CD8-positive, alpha-beta memory T cell (primary cell): ENCODE measurements at regions not wholly inside any gene's neighbourhood (a gene's known extent, or its start where the extent isn't known, plus 50 kb on each side); places are given as distances from the start of the nearest gene placed in this dataset.
"Not testable (repeated sequence)": the region's sequence is repeated elsewhere in the genome, so short reads cannot be mapped to it uniquely, and the experiment has no call there.

ENCODE experiments used
- CTCF ChIA-PET: fragments of 350-600 bp; sonication (Branson Sonifier 250); formaldehyde crosslinking; loops from one replicate; lab custom pipeline; 2021; ENCODE audit warnings: antibody characterized with exemption; lab: Charles Lee
- POLR2A ChIA-PET: fragments of 350-600 bp; sonication (Branson Sonifier 250); formaldehyde crosslinking; loops from one replicate; lab custom pipeline; 2021; ENCODE audit warnings: antibody characterized with exemption; lab: Charles Lee
- DNase-seq, 5 donors: peaks; one replicate each; pipeline versions ENCODE4 v3.0.0 to v3.0.0-alpha.2; 2020 to 2022; ENCODE audit warnings: mixed read lengths in 1 of 5
- H3K27ac ChIP-seq: one replicate; pipeline ENCODE4 v1.7.0; 2013; ENCODE audit warnings: low read depth, mild to moderate bottlenecking, low read length, moderate library complexity
- H3K27me3 ChIP-seq: 2 replicates; pipeline ENCODE4 v1.7.0; 2013; ENCODE audit warnings: low read length, mild to moderate bottlenecking; ENCODE audit not compliant: insufficient read depth, poor library complexity, severe bottlenecking
- H3K36me3 ChIP-seq: 2 replicates; pipeline ENCODE4 v1.7.0; 2013; ENCODE audit warnings: mild to moderate bottlenecking, low read length, moderate library complexity; ENCODE audit not compliant: insufficient read depth
- H3K4me1 ChIP-seq: 2 replicates; pipeline ENCODE4 v1.7.0; 2013; ENCODE audit warnings: mild to moderate bottlenecking, low read length, moderate library complexity; ENCODE audit not compliant: insufficient read depth
- H3K4me3 ChIP-seq: 2 replicates; pipeline ENCODE4 v1.7.0; 2013; ENCODE audit warnings: mild to moderate bottlenecking, low read length
- H3K9me3 ChIP-seq: 2 replicates; pipeline ENCODE4 v1.7.0; 2013; ENCODE audit warnings: mild to moderate bottlenecking, low read length
- H3K27ac Mint-ChIP-seq, 8 donors: one replicate each; pipeline ENCODE4 v1.8.0; 2020 to 2021; ENCODE audit warnings: mixed read lengths in 8 of 8, mild to moderate bottlenecking in 6 of 8, inconsistent platforms in 3 of 8, moderate library complexity in 3 of 8
- H3K27me3 Mint-ChIP-seq, 2 donors: one replicate each; pipeline ENCODE4 v1.8.0; 2020 to 2021; ENCODE audit warnings: mixed read lengths in 2 of 2, mild to moderate bottlenecking in 1 of 2, moderate library complexity in 1 of 2
- H3K36me3 Mint-ChIP-seq, 3 donors: one replicate each; pipeline ENCODE4 v1.8.0; 2020 to 2021; ENCODE audit warnings: mixed read lengths in 3 of 3, inconsistent platforms in 1 of 3, mild to moderate bottlenecking in 1 of 3
- H3K4me1 Mint-ChIP-seq, 3 donors: one replicate each; pipeline ENCODE4 v1.8.0; 2020 to 2021; ENCODE audit warnings: mixed read lengths in 3 of 3, inconsistent platforms in 1 of 3, mild to moderate bottlenecking in 1 of 3
- H3K4me3 Mint-ChIP-seq, 7 donors: one replicate each; pipeline ENCODE4 v1.8.0; 2020 to 2021; ENCODE audit warnings: mixed read lengths in 7 of 7, mild to moderate bottlenecking in 6 of 7, moderate library complexity in 4 of 7, inconsistent platforms in 2 of 7
- H3K9me3 Mint-ChIP-seq, 5 donors: one replicate each; pipeline ENCODE4 v1.8.0; 2020 to 2022; ENCODE audit warnings: mixed read lengths in 5 of 5, mild to moderate bottlenecking in 3 of 5, moderate library complexity in 2 of 5, inconsistent platforms in 1 of 5

DNA sequence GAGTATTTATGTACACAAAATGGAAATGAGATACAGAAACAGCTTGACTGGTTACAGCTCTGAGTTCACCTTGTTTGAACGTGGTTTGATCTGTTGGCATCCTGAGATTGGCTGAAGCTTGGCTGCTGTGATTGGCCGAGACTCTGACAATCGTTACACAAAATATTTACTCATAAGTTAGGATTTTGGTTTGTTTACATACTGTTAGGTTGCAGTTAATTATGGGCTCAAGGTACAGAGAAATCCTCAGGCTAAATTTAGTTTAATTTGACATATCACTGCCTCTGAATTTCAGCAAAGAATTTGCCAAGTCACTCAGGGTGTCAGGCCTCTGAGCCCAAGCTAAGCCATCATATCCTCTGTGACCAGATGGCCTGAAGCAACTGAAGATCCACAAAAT, 227.3 kb downstream of the COPRS start:
- Mint-ChIP-seq H3K36me3 (peaks cover 0 to under 1% (median 0%) of the 10 kb centered on the region in 3 donors), H3K27ac (no peak overlapping the region), H3K4me1 (no peaks in the 10 kb centered on the region), H3K9me3 (peaks cover 0 to 6% (median 5%) of the 10 kb centered on the region in 5 donors), H3K27me3 (peaks cover 9 to 67% of the 10 kb centered on the region in 2 donors), H3K4me3 (no peak overlapping the region)
- H3K36me3 ChIP-seq: no peaks in the 10 kb centered on the region
- no peak overlapping the region for H3K27ac ChIP-seq
- no peaks in the 10 kb centered on the region for H3K27me3 ChIP-seq
- CTCF ChIA-PET: no interaction called here
- POLR2A ChIA-PET: no interaction called here
- H3K9me3 ChIP-seq: no peaks in the 10 kb centered on the region
- no peak for DNase-seq
- no peaks in the 10 kb centered on the region for H3K4me1 ChIP-seq
- no peak overlapping the region for H3K4me3 ChIP-seq

DNA sequence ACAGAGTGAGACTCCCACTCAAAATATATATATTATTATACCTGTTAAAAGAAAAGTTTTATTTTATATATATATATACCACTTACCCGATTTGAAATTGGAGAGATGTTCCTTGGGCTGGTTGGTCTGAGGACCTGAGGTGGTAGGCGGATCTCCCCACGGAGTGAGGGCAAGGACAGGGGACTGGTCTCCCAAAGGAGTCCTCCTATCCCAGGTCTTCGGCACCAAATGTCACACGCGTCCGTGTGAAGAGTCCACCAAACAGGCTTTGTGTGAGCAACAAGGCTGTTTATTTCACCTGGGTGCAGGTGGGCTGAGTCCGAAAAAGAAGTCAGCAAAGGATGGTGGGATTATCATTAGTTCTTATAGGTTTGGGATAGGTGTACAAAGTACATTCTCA, 228.2 kb downstream of the COPRS start:
- POLR2A ChIA-PET, H3K36me3 ChIP-seq, H3K9me3 Mint-ChIP-seq, H3K9me3 ChIP-seq, H3K4me3 ChIP-seq, CTCF ChIA-PET, H3K27me3 ChIP-seq, H3K27ac Mint-ChIP-seq, H3K27ac ChIP-seq, H3K4me1 ChIP-seq, H3K4me1 Mint-ChIP-seq, H3K36me3 Mint-ChIP-seq, DNase-seq, H3K4me3 Mint-ChIP-seq: not testable (repeated sequence)
- H3K27me3 Mint-ChIP-seq: peaks cover 11 to 68% of the 10 kb centered on the region in 2 donors

DNA sequence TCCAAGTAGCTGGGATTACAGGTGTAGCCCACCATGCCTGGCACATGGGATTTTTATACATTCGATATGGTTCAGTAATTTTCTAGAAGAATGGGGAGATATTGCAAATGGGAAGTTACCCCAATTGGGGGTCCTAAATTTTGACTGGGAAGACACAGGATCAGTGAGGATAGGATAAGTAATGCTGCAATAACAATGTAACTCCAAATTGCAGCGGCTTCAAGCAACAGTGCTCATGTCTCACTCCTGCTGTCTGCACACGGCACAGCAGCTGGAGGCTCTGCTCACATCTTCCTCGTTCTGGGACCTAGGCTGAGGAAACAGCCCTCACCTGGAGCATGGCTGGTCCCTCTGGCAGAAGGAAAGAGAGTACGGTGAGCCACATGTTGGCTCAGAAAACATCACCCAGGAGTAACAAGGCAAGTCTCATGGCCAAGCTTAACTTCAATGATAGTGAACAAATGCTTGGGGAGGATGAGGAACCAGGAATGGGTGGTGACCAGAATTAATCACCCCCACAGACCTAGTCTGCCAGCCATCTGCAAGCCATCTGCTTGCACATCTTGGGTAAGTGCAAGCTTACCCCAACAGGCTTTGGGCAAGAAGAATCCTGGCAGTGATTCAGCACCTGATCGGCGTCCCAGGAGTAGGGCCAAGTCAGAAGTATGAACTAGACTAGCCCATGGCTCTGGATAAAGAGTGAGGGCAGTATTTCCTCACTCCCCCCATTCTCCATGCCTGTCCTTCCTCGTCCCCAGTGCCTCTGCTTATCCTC, 229.2 kb downstream of the COPRS start:
- Histone ChIP-seq H3K27me3 (no peaks in the 10 kb centered on the region), H3K27ac (no peak overlapping the region), H3K36me3 (no peaks in the 10 kb centered on the region), H3K4me1 (no peaks in the 10 kb centered on the region), H3K9me3 (no peaks in the 10 kb centered on the region), H3K4me3 (no peak overlapping the region)
- peaks cover under 1 to 12% (median 7%) of the 10 kb centered on the region in 5 donors for H3K9me3 Mint-ChIP-seq
- ChIA-PET POLR2A (no interaction called here), CTCF (no interaction called here)
- no peak overlapping the region for H3K27ac Mint-ChIP-seq
- DNase-seq: no peak
- H3K4me3 Mint-ChIP-seq: no peak overlapping the region
- peaks cover 12 to 68% of the 10 kb centered on the region in 2 donors for H3K27me3 Mint-ChIP-seq
- no peaks in the 10 kb centered on the region for H3K4me1 Mint-ChIP-seq
- H3K36me3 Mint-ChIP-seq: peaks cover 0 to 6% (median 0%) of the 10 kb centered on the region in 3 donors

DNA sequence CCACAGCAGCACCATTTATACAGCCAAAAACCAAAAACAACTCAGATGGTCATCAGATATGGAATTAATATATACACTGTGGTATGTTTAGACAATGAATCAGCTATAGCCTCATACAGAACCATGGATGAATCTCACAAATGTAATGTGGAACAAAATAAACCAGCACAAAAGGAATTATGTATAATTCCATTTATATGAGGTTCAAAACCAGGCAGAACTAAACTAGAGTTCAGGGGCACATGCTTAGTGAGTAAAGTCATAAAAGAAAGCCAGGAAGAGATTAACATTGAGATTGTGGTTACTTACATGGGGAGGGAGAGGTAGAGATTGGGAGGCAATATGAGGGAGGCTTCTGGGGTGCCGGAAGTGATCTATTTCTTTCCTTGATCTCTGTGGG, 231.1 kb downstream of the COPRS start:
- Mint-ChIP-seq H3K36me3 (peaks cover 0 to 20% (median 0%) of the 10 kb centered on the region in 3 donors), H3K9me3 (peaks cover 8 to 22% (median 17%) of the 10 kb centered on the region in 5 donors), H3K27ac (no peak overlapping the region), H3K27me3 (peaks cover 11 to 62% of the 10 kb centered on the region in 2 donors), H3K4me3 (no peak overlapping the region), H3K4me1 (no peaks in the 10 kb centered on the region)
- no peak for DNase-seq
- Histone ChIP-seq H3K27me3 (peaks cover 4% of the 10 kb centered on the region), H3K9me3 (no peaks in the 10 kb centered on the region), H3K27ac (no peak overlapping the region), H3K36me3 (no peaks in the 10 kb centered on the region), H3K4me1 (no peaks in the 10 kb centered on the region), H3K4me3 (no peak overlapping the region)
- ChIA-PET POLR2A (no interaction called here), CTCF (no interaction called here)

DNA sequence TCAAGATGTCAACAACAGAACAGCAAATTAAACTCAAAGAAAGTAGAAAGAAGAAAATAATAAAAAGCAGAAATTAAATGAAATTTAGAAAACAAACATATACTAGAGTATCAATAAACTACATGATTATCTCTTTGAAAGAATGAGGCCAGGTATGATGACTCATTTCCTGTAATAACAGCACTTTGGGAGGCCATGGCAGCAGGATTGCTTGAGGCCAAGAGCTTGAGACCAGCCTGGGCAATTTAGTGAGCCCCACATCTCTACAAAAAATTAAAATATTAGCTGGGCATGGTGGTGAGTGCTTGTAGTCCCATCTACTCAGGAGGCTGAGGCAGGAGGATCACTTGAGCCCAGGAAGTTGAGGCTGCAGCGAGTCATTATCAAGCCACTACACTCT, 232.5 kb downstream of the RAB11FIP4 start:
- no peak overlapping the region for H3K4me3 Mint-ChIP-seq
- no peaks in the 10 kb centered on the region for H3K36me3 ChIP-seq
- H3K36me3 Mint-ChIP-seq: peaks cover 0 to 38% (median 0%) of the 10 kb centered on the region in 3 donors
- H3K4me1 ChIP-seq: no peaks in the 10 kb centered on the region
- H3K4me1 Mint-ChIP-seq: no peaks in the 10 kb centered on the region
- no peak overlapping the region for H3K27ac Mint-ChIP-seq
- H3K27me3 ChIP-seq: peaks cover 4% of the 10 kb centered on the region
- CTCF ChIA-PET: no interaction called here
- H3K9me3 ChIP-seq: no peaks in the 10 kb centered on the region
- POLR2A ChIA-PET: no interaction called here
- no peak overlapping the region for H3K4me3 ChIP-seq
- H3K27ac ChIP-seq: no peak overlapping the region
- no peak for DNase-seq
- H3K9me3 Mint-ChIP-seq: peaks cover 17 to 32% (median 27%) of the 10 kb centered on the region in 5 donors
- peaks cover 17 to 49% of the 10 kb centered on the region in 2 donors for H3K27me3 Mint-ChIP-seq

DNA sequence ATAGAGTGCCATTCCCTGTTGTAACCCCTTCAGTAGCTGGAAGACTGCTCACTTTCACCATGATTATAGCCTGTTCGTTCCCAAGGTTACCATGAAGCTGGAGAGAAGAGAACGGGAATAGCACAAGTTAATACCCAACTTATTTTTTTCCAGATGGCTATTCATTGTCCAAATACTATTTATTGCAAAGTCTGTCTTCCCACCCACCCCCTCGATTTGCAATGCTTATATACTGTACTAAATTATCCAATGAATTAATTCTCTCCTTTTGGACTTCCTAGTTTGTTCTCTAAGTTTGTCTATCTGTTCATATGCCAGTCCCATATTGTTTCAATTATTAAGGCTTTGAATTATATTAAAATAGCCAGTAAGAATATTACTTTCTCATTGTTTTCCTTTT, 231.0 kb downstream of the RAB11FIP4 start:
- Histone ChIP-seq H3K27me3 (peaks cover 4% of the 10 kb centered on the region), H3K27ac (no peak overlapping the region), H3K36me3 (no peaks in the 10 kb centered on the region), H3K9me3 (no peaks in the 10 kb centered on the region), H3K4me1 (no peaks in the 10 kb centered on the region), H3K4me3 (no peak overlapping the region)
- Mint-ChIP-seq H3K4me1 (no peaks in the 10 kb centered on the region), H3K27me3 (peaks cover 15 to 38% of the 10 kb centered on the region in 2 donors), H3K4me3 (no peak overlapping the region), H3K27ac (no peak overlapping the region), H3K9me3 (peaks cover 17 to 32% (median 27%) of the 10 kb centered on the region in 5 donors), H3K36me3 (peaks cover 0 to 38% (median 0%) of the 10 kb centered on the region in 3 donors)
- ChIA-PET CTCF (no interaction called here), POLR2A (no interaction called here)
- no peak for DNase-seq

DNA sequence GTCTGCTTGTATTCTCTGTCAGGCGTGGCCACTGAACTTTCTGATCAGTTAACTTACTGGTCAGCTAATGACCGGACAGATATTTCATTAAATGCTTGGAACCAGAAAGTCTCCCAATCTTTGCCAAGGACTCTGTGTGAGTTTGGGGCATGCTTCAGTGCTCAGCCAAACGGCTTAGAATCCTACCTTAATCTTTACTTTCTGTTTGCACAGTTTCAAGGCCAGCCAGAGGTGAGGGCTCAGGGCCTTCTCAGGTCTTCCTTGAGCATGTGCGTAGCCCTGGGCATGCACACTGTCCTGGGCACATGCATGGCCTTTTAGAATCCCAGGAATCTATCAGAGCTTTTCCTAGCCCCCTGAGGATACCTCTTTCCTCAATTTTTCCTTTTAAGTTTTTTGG, 230.1 kb downstream of the RAB11FIP4 start:
- Histone ChIP-seq H3K9me3 (no peaks in the 10 kb centered on the region), H3K36me3 (no peaks in the 10 kb centered on the region), H3K27ac (no peak overlapping the region), H3K4me1 (no peaks in the 10 kb centered on the region), H3K27me3 (peaks cover 4% of the 10 kb centered on the region), H3K4me3 (no peak overlapping the region)
- Mint-ChIP-seq H3K36me3 (peaks cover 0 to 38% (median 0%) of the 10 kb centered on the region in 3 donors), H3K27me3 (peaks cover 13 to 34% of the 10 kb centered on the region in 2 donors), H3K4me3 (no peak overlapping the region), H3K4me1 (no peaks in the 10 kb centered on the region), H3K27ac (no peak overlapping the region), H3K9me3 (peaks cover 17 to 32% (median 27%) of the 10 kb centered on the region in 5 donors)
- ChIA-PET POLR2A (no interaction called here), CTCF (no interaction called here)
- DNase-seq: no peak

DNA sequence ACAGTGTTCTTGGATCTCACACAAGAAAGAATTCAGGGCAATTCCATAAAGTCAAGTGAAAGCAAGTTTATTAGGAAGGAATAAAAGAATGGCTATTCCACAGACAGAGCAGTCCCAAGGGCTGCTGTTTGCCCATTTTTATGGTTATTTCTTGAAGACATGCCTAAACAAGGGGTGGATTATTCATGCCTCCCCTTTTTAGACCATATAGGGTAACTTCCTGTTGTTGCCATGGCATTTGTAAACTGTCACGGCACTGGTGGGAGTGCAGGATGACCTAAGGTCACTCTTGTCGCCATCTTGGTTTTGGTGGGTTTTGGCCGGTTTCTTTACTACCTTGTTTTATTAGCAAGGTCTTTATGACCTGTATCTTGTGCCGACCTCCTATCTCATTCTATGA, 219.6 kb downstream of the RAB11FIP4 start:
- CTCF ChIA-PET: interaction anchor here (0.6 kb wide), 1 partner anchor 315 kb away, joined by 3 read pairs; no protein-coding TSS in a partner anchor
- H3K4me1 ChIP-seq, H3K36me3 Mint-ChIP-seq, H3K9me3 ChIP-seq, H3K4me3 Mint-ChIP-seq, H3K27ac ChIP-seq, H3K27me3 ChIP-seq, POLR2A ChIA-PET, H3K9me3 Mint-ChIP-seq, H3K4me3 ChIP-seq, DNase-seq, H3K36me3 ChIP-seq, H3K27ac Mint-ChIP-seq, H3K4me1 Mint-ChIP-seq: not testable (repeated sequence)
- peaks cover 10 to 28% of the 10 kb centered on the region in 2 donors for H3K27me3 Mint-ChIP-seq
